Choroid plexus epithelial cell (primary cell): ENCODE measurements at regions not wholly inside any gene's neighbourhood (a gene's known extent, or its start where the extent isn't known, plus 50 kb on each side); places are given as distances from the start of the nearest gene placed in this dataset.

ENCODE experiments used
- DNase-seq: peaks from one replicate; pipeline ENCODE4 v3.0.0-alpha.2; 2010; ENCODE audit warnings: low read depth
- H3K4me3 ChIP-seq: 2 replicates; pipeline ENCODE4 v1.5.1; 2011; ENCODE audit warnings: low read depth, mild to moderate bottlenecking, control low read depth, low read length, moderate library complexity
- CTCF ChIP-seq: conservative IDR thresholded peaks from 2 replicates; pipeline ENCODE4 v1.5.1; 2011; ENCODE audit warnings: low read depth, mild to moderate bottlenecking, control low read depth, inconsistent platforms, low read length, moderate library complexity

GRCh38 chr6:80623066-80623815 is 516.8 kb downstream of the BCKDHB start:
- DNase-seq: no peak
- H3K4me3 ChIP-seq: no peak overlapping the region
- TF ChIP-seq CTCF: no peak

GRCh38 chr6:80622641-80623040 is 516.2 kb downstream of the BCKDHB start:
- no peak for TF ChIP-seq CTCF
- no peak for DNase-seq
- H3K4me3 ChIP-seq: no peak overlapping the region

- no peak overlapping the region for H3K4me3 ChIP-seq
- TF ChIP-seq CTCF: no peak
- DNase-seq: peak; percentile 38
These were observed 512.5 kb downstream of the BCKDHB start for GRCh38 chr6:80618953-80619352.

- peak; percentile 61 for DNase-seq
- no peak overlapping the region for H3K4me3 ChIP-seq
- no peak for TF ChIP-seq CTCF
These were observed 504.4 kb downstream of the BCKDHB start for GRCh38 chr6:80610846-80611245.

- no peak overlapping the region for H3K4me3 ChIP-seq
- no peak for TF ChIP-seq CTCF
- peak; percentile 42 for DNase-seq
These were observed 502.4 kb downstream of the BCKDHB start for GRCh38 chr6:80608881-80609280.

- H3K4me3 ChIP-seq: no peak overlapping the region
- TF ChIP-seq CTCF: no peak
- DNase-seq: peak; percentile 96
These were observed 501.4 kb downstream of the BCKDHB start for GRCh38 chr6:80607811-80608391.
